Lower leg skin (tissue), 3 donors: ENCODE measurements at regions not wholly inside any gene's neighbourhood (a gene's known extent, or its start where the extent isn't known, plus 50 kb on each side); places are given as distances from the start of the nearest gene placed in this dataset.

Experiments used
- CTCF ChIP-seq, 3 donors: fragments of 450-650 bp; IDR thresholded peaks; one replicate each; pipeline ENCODE4 v1.5.1; 2016; ENCODE audit warnings: antibody characterized with exemption in 3 of 3, mild to moderate bottlenecking in 3 of 3, moderate library complexity in 2 of 3
- POLR2A ChIP-seq, 2 donors: fragments of 450-650 bp; IDR thresholded peaks; one replicate each; pipeline ENCODE4 v1.6.1; 2016 to 2017; ENCODE audit warnings: antibody characterized with exemption in 2 of 2, mild to moderate bottlenecking in 1 of 2, moderate library complexity in 1 of 2

GRCh38 chr16:5575121-5575520, 477.5 kb upstream of the EEF2KMT start:
- TF ChIP-seq POLR2A (IDR thresholded peaks at IDR 0.05) (no peak), CTCF (IDR thresholded peaks at IDR 0.05) (no peak)
